ENCODE measurements at regions not wholly inside any gene's neighbourhood (a gene's known extent, or its start where the extent isn't known, plus 50 kb on each side); places are given as distances from the start of the nearest gene placed in this dataset.

DNA sequence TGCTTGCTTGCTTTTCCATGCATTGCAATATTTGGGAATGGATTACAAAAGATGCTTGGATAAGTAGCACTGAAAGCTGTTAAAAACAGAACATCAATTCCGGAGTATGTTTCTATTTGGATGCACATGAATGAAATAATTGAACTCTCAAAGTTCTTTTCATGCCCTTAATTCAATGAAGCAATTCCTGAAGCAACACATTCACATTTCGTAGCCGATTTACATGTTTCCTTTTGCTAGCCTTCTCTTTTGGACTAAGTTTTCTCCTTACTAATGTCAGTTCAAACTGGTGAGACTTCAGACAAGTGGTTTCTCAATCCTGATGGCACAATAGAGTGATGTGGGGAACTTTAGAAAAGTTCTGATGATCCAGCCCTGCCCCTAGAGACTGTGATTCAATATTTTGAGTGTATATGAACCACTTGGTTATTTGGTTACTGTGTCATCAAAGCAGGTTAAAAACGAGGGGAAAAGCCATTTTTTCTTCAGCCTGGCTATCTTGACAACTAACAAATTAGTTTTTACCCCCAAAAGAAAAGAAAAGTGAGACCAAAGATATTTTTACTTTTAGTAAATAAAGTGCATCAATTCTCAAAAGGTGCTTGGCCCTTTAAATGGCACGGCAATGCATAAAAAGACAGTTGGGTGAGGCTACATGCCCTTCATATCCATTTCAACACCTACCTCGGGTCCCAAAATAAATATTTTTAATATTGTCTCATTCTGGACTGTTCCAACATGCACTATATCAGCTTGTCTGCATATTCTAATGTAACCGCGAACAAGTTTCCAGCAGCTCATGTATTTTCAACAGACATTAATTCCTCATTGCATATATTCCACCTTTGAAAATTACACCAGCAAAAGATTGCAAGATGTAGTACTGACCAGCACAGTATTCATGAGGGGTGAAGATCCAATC is 90.1 kb upstream of the RPL34 start:
- H3K27me3 ChIP-seq (ENCODE audit: insufficient read depth): no peaks in the 10 kb centered on the region; the same call in 1 of the 2 replicates
- H3K9me2 ChIP-seq: no peaks in the 10 kb centered on the region
- no peak overlapping the region for H3K27ac ChIP-seq (ENCODE audit: low read depth in 2 of 2, low read length in 1 of 2)
- no peaks in the 10 kb centered on the region for H4K20me1 ChIP-seq (ENCODE audit: insufficient read depth)
- no peaks in the 10 kb centered on the region for H3F3A ChIP-seq (replicated peaks; ENCODE audit: insufficient read depth)
- H3K9me3 ChIP-seq: no peaks in the 10 kb centered on the region
- CTCF ChIA-PET: no interaction called here
- no peak for TF ChIP-seq MEF2A (IDR thresholded peaks at IDR 0.05; ENCODE audit: borderline replicate concordance, low read depth)
- H3K79me2 ChIP-seq (ENCODE audit: insufficient read depth): no peaks in the 10 kb centered on the region
- no peaks in the 10 kb centered on the region for H3K36me3 ChIP-seq (replicated peaks in 1 of 2; ENCODE audit: control insufficient read depth in 1 of 2, insufficient read depth in 2 of 2, low read length in 1 of 2)
- POLR2A ChIA-PET: no interaction called here
- 0 out of 2 replicates have a peak overlapping the region, but pooled peaks have one; percentile 16 for H2AFZ ChIP-seq (ENCODE audit: low read depth)
- no peak overlapping the region for H3K9ac ChIP-seq
- no peak overlapping the region for H3K4me2 ChIP-seq
- no peaks in the 10 kb centered on the region; a peak in 1 of 4 replicates for H3K4me1 ChIP-seq (ENCODE audit: control insufficient read depth in 1 of 2, insufficient read depth in 2 of 2, low read depth in 1 of 2, low read length in 1 of 2)
- H3K4me3 ChIP-seq (ENCODE audit: low read depth in 2 of 2, low read length in 1 of 2): no peak overlapping the region
- no peak for DNase-seq
- WGBS (ENCODE audit: low lambda C conversion rate): 19% methylated on average over 8 of the region's 8 CpGs

GRCh38 chr4:108529102-108529501 is 91.3 kb upstream of the RPL34 start:
- TF ChIP-seq, protein P1, sequence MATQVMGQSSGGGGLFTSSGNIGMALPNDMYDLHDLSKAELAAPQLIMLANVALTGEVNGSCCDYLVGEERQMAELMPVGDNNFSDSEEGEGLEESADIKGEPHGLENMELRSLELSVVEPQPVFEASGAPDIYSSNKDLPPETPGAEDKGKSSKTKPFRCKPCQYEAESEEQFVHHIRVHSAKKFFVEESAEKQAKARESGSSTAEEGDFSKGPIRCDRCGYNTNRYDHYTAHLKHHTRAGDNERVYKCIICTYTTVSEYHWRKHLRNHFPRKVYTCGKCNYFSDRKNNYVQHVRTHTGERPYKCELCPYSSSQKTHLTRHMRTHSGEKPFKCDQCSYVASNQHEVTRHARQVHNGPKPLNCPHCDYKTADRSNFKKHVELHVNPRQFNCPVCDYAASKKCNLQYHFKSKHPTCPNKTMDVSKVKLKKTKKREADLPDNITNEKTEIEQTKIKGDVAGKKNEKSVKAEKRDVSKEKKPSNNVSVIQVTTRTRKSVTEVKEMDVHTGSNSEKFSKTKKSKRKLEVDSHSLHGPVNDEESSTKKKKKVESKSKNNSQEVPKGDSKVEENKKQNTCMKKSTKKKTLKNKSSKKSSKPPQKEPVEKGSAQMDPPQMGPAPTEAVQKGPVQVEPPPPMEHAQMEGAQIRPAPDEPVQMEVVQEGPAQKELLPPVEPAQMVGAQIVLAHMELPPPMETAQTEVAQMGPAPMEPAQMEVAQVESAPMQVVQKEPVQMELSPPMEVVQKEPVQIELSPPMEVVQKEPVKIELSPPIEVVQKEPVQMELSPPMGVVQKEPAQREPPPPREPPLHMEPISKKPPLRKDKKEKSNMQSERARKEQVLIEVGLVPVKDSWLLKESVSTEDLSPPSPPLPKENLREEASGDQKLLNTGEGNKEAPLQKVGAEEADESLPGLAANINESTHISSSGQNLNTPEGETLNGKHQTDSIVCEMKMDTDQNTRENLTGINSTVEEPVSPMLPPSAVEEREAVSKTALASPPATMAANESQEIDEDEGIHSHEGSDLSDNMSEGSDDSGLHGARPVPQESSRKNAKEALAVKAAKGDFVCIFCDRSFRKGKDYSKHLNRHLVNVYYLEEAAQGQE (IDR thresholded peaks at IDR 0.05; ENCODE audit: low read depth, low read length): no peak
- TF ChIP-seq SMC3 (IDR thresholded peaks at IDR 0.05; ENCODE audit: low read depth, low read length): no peak
- TF ChIP-seq JUND (IDR thresholded peaks at IDR 0.05): no peak
- TF ChIP-seq, protein P2, sequence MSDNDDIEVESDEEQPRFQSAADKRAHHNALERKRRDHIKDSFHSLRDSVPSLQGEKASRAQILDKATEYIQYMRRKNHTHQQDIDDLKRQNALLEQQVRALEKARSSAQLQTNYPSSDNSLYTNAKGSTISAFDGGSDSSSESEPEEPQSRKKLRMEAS (IDR thresholded peaks at IDR 0.05; ENCODE audit: low read depth): no peak
- TF ChIP-seq RXRA (IDR thresholded peaks at IDR 0.05; ENCODE audit: borderline replicate concordance, low read depth): no peak
- H3K4me1 ChIP-seq (ENCODE audit: control insufficient read depth in 1 of 2, insufficient read depth in 2 of 2, low read depth in 1 of 2, low read length in 1 of 2): no peaks in the 10 kb centered on the region; a peak in 1 of 4 replicates
- H3K36me3 ChIP-seq (replicated peaks in 1 of 2; ENCODE audit: control insufficient read depth in 1 of 2, insufficient read depth in 2 of 2, low read length in 1 of 2): no peaks in the 10 kb centered on the region
- H4K20me1 ChIP-seq (ENCODE audit: insufficient read depth): no peaks in the 10 kb centered on the region
- H3K9ac ChIP-seq: no peak overlapping the region
- H3K9me2 ChIP-seq: no peaks in the 10 kb centered on the region
- ChIA-PET POLR2A (no interaction called here), CTCF (interaction anchor here (0.6 to 1.8 kb wide), 2 partner anchors 12 to 510 kb away, joined by 3 to 5 read pairs; no protein-coding TSS in a partner anchor)
- no peak overlapping the region for H3K4me3 ChIP-seq (ENCODE audit: low read depth in 2 of 2, low read length in 1 of 2)
- DNase-seq: no peak
- 0% methylated on average over 1 of the region's 1 CpG for WGBS (ENCODE audit: low lambda C conversion rate)
- no peaks in the 10 kb centered on the region for H3K79me2 ChIP-seq (ENCODE audit: insufficient read depth)
- H3K27me3 ChIP-seq (ENCODE audit: insufficient read depth): no peaks in the 10 kb centered on the region; the same call in 1 of the 2 replicates
- H3K9me3 ChIP-seq: no peaks in the 10 kb centered on the region
- no peak overlapping the region for H3K27ac ChIP-seq (ENCODE audit: low read depth in 2 of 2, low read length in 1 of 2)
- H3F3A ChIP-seq (replicated peaks; ENCODE audit: insufficient read depth): no peaks in the 10 kb centered on the region
- no peak overlapping the region for H2AFZ ChIP-seq (ENCODE audit: low read depth)
- H3K4me2 ChIP-seq: no peak overlapping the region
